HFFc6 (cell line): ENCODE measurements at regions not wholly inside any gene's neighbourhood (a gene's known extent, or its start where the extent isn't known, plus 50 kb on each side); places are given as distances from the start of the nearest gene placed in this dataset.
A peak's percentile ranks its signal among the peaks of the same experiment; 100 is the strongest.
"Not testable (repeated sequence)": the region's sequence is repeated elsewhere in the genome, so short reads cannot be mapped to it uniquely, and the experiment has no call there.

Experiments
- DNase-seq: peaks from one replicate; pipeline ENCODE4 v3.0.0-alpha.2; 2018
- H3K27ac Mint-ChIP-seq: 2 replicates; pipeline ENCODE4 v1.8.0; 2020; ENCODE audit warnings: mild to moderate bottlenecking, mixed read lengths
- H3K27me3 Mint-ChIP-seq: 2 replicates; pipeline ENCODE4 v1.8.0; 2021; ENCODE audit warnings: mild to moderate bottlenecking, moderate library complexity, mixed read lengths; ENCODE audit not compliant: insufficient read depth
- H3K36me3 Mint-ChIP-seq: 2 replicates; pipeline ENCODE4 v1.8.0; 2021; ENCODE audit warnings: low read depth, mixed read lengths
- H3K4me1 Mint-ChIP-seq: 2 replicates; pipeline ENCODE4 v1.8.0; 2020; ENCODE audit warnings: low read depth, mixed read lengths
- H3K4me3 Mint-ChIP-seq: 2 replicates; pipeline ENCODE4 v1.8.0; 2020; ENCODE audit warnings: mild to moderate bottlenecking, moderate library complexity, mixed read lengths
- H3K9me3 Mint-ChIP-seq: 2 replicates; pipeline ENCODE4 v1.8.0; 2020; ENCODE audit warnings: mild to moderate bottlenecking, mixed read lengths
- CTCF ChIP-seq: fragments of 200-600 bp; sonication (generic); IDR thresholded peaks from 2 replicates; pipeline ENCODE4 v1.5.0; 2021; ENCODE audit warnings: antibody characterized with exemption, mild to moderate bottlenecking

- peaks cover 8% of the 10 kb centered on the region for H3K27me3 Mint-ChIP-seq
- H3K27ac Mint-ChIP-seq = no peak overlapping the region
- H3K4me1 Mint-ChIP-seq = peaks cover 31% of the 10 kb centered on the region
- no peaks in the 10 kb centered on the region for H3K36me3 Mint-ChIP-seq
- no peak overlapping the region for H3K4me3 Mint-ChIP-seq
- DNase-seq = no peak
- no peak for TF ChIP-seq CTCF
- H3K9me3 Mint-ChIP-seq = no peaks in the 10 kb centered on the region
Measured at GRCh38 chr22:46030231-46030880, 53.4 kb upstream of the WNT7B start.

- no peaks in the 10 kb centered on the region for H3K36me3 Mint-ChIP-seq
- H3K27ac Mint-ChIP-seq = no peak overlapping the region
- H3K27me3 Mint-ChIP-seq = peaks cover 6% of the 10 kb centered on the region
- no peaks in the 10 kb centered on the region for H3K9me3 Mint-ChIP-seq
- peaks cover 31% of the 10 kb centered on the region for H3K4me1 Mint-ChIP-seq
- DNase-seq = no peak
- TF ChIP-seq CTCF = no peak
- H3K4me3 Mint-ChIP-seq = no peak overlapping the region
Measured at GRCh38 chr22:46031066-46031465, 54.1 kb upstream of the WNT7B start.

- DNase-seq = no peak
- Mint-ChIP-seq H3K36me3 (no peaks in the 10 kb centered on the region), H3K9me3 (no peaks in the 10 kb centered on the region), H3K4me3 (no peak overlapping the region), H3K4me1 (peaks cover 28% of the 10 kb centered on the region), H3K27me3 (peaks cover 6% of the 10 kb centered on the region), H3K27ac (no peak overlapping the region)
- TF ChIP-seq CTCF = no peak
Measured at GRCh38 chr22:46031557-46031956, 54.6 kb upstream of the WNT7B start.

GRCh38 chr22:46031965-46032851 lies 55.2 kb upstream of the WNT7B start:
- no peaks in the 10 kb centered on the region for H3K9me3 Mint-ChIP-seq
- no peak overlapping the region for H3K27ac Mint-ChIP-seq
- H3K4me1 Mint-ChIP-seq = peaks cover 28% of the 10 kb centered on the region
- TF ChIP-seq CTCF = no peak
- no peaks in the 10 kb centered on the region for H3K36me3 Mint-ChIP-seq
- DNase-seq = no peak
- no peak overlapping the region for H3K4me3 Mint-ChIP-seq
- H3K27me3 Mint-ChIP-seq = peaks cover 2% of the 10 kb centered on the region; the same call in 1 of the 2 replicates

- no peak for DNase-seq
- TF ChIP-seq CTCF = no peak
- Mint-ChIP-seq H3K4me1 (peaks cover 28% of the 10 kb centered on the region), H3K9me3 (no peaks in the 10 kb centered on the region), H3K27ac (no peak overlapping the region; the same call in 1 of the 2 replicates), H3K36me3 (no peaks in the 10 kb centered on the region), H3K4me3 (no peak overlapping the region), H3K27me3 (peaks cover 2% of the 10 kb centered on the region; the same call in 1 of the 2 replicates)
Measured at GRCh38 chr22:46033256-46034200, 56.6 kb upstream of the WNT7B start.

- Mint-ChIP-seq H3K27ac (peak overlapping the region; percentile 80; the same call in 1 of the 2 replicates), H3K4me1 (peaks cover 28% of the 10 kb centered on the region)
Measured at GRCh38 chr22:46034480-46034879, 57.5 kb upstream of the WNT7B start.

More at GRCh38 chr22:46034480-46034879, 57.5 kb upstream of the WNT7B start:
- H3K36me3 Mint-ChIP-seq, H3K27me3 Mint-ChIP-seq, H3K9me3 Mint-ChIP-seq, DNase-seq: not testable (repeated sequence)
- H3K4me3 Mint-ChIP-seq = peak overlapping the region; percentile 87
